ENCODE measurements at regions not wholly inside any gene's neighbourhood (a gene's known extent, or its start where the extent isn't known, plus 50 kb on each side); places are given as distances from the start of the nearest gene placed in this dataset.
"Not testable (repeated sequence)": the region's sequence is repeated elsewhere in the genome, so short reads cannot be mapped to it uniquely, and the experiment has no call there.

GRCh38 chr11:25483915-25484635, 847.9 kb upstream of the ANO3 start:
- H3K9me3 ChIP-seq = no peaks in the 10 kb centered on the region
- POLR2A ChIA-PET = no interaction called here
- WGBS (ENCODE audit: missing lambda C conversion rate) = 15% methylated on average over 5 of the region's 5 CpGs
- H3K4me3 ChIP-seq = no peak overlapping the region
- no peak overlapping the region for H3K4me2 ChIP-seq
- ATAC-seq (no peak), FAIRE-seq (no peak), DNase-seq (ENCODE audit: low read depth in 1 of 2, low spot score in 1 of 2) (no peak)
- no peak overlapping the region for H3K27ac ChIP-seq
- CTCF ChIA-PET = no interaction called here
- H3K4me1 ChIP-seq = no peaks in the 10 kb centered on the region
- TF ChIP-seq EHF (CRISPR knock-in tag; IDR thresholded peaks at IDR 0.05) (no peak), BHLHE40 (IDR thresholded peaks at IDR 0.05; ENCODE audit: low read depth, low read length) (no peak), KDM5A (IDR thresholded peaks at IDR 0.05) (no peak), EHMT2 (IDR thresholded peaks at IDR 0.05; ENCODE audit: low read depth) (no peak), HOXB13 (CRISPR knock-in tag; IDR thresholded peaks at IDR 0.05; ENCODE audit: low read depth) (no peak), POLR2AphosphoS2 (conservative IDR thresholded peaks at IDR 0.05; ENCODE audit: low read length) (no peak)

DNA sequence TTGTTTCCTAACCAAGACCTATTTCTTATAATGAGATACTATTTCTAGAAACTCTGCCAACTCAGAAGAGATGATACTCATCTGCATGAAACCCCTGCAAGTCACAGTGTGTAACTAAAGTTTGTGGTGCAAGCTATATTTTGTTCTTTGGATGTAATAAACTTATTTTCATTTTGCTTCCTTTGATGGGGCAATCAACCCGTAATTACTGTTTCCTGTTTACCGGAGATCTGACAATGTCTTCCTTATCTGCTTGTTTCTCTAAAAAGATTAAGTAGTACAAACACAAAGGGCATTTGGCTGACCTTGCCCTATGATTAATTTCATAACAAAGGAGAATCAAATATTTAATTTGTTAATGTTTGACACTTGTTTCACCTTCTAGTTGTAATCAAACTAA, 846.6 kb upstream of the ANO3 start:
- ChIA-PET CTCF (no interaction called here), POLR2A (no interaction called here)
- no peak overlapping the region for H3K4me2 ChIP-seq
- H3K9me3 ChIP-seq = no peaks in the 10 kb centered on the region
- no peak for TF ChIP-seq SREBF2 (IDR thresholded peaks at IDR 0.05)
- no peak for TF ChIP-seq TP53 (CRISPR knock-in tag; IDR thresholded peaks at IDR 0.05)
- no peak for TF ChIP-seq NR3C1 (IDR thresholded peaks at IDR 0.05)
- no peak for TF ChIP-seq ZC3H11A (IDR thresholded peaks at IDR 0.05)
- TF ChIP-seq HDAC2 (IDR thresholded peaks at IDR 0.05) = no peak
- TF ChIP-seq JUN (IDR thresholded peaks at IDR 0.05) = no peak
- TF ChIP-seq FOSB (CRISPR knock-in tag; IDR thresholded peaks at IDR 0.05) = no peak
- no peak for TF ChIP-seq RNF2 (IDR thresholded peaks at IDR 0.05; ENCODE audit: borderline replicate concordance, low read depth)
- no peak for TF ChIP-seq HMGXB4 (CRISPR knock-in tag; IDR thresholded peaks at IDR 0.05; ENCODE audit: borderline replicate concordance)
- TF ChIP-seq KDM1A (IDR thresholded peaks at IDR 0.05; ENCODE audit: low read depth) = no peak
- no peak for TF ChIP-seq CEBPB (IDR thresholded peaks at IDR 0.05)
- no peak for TF ChIP-seq HES2 (IDR thresholded peaks at IDR 0.05)
- ATAC-seq (no peak), FAIRE-seq (no peak), DNase-seq (ENCODE audit: low read depth in 1 of 2, low spot score in 1 of 2) (no peak)
- no peak overlapping the region for H3K4me3 ChIP-seq
- H3K4me1 ChIP-seq = no peaks in the 10 kb centered on the region
- H3K27ac ChIP-seq = no peak overlapping the region
- 6% methylated on average over 2 of the region's 2 CpGs for WGBS (ENCODE audit: missing lambda C conversion rate)

GRCh38 chr11:25486338-25486737, 845.6 kb upstream of the ANO3 start:
- H3K4me3 ChIP-seq; H3K9me3 ChIP-seq; FAIRE-seq; POLR2A ChIA-PET; DNase-seq (ENCODE audit: low read depth in 1 of 2, low spot score in 1 of 2); ATAC-seq; CTCF ChIA-PET; H3K4me2 ChIP-seq; H3K27ac ChIP-seq; H3K4me1 ChIP-seq: not testable (repeated sequence)
- 45% methylated on average over 8 of the region's 8 CpGs for WGBS (ENCODE audit: missing lambda C conversion rate)

- POLR2A ChIA-PET; H3K4me3 ChIP-seq; ATAC-seq; H3K4me1 ChIP-seq; H3K9me3 ChIP-seq; H3K27ac ChIP-seq; DNase-seq (ENCODE audit: low read depth in 1 of 2, low spot score in 1 of 2); FAIRE-seq; CTCF ChIA-PET; H3K4me2 ChIP-seq: not testable (repeated sequence)
- WGBS (ENCODE audit: missing lambda C conversion rate) = 29% methylated on average over 4 of the region's 5 CpGs
Measured at GRCh38 chr11:25488176-25488575, 843.8 kb upstream of the ANO3 start.

- H3K4me1 ChIP-seq; H3K9me3 ChIP-seq; CTCF ChIA-PET; DNase-seq (ENCODE audit: low read depth in 1 of 2, low spot score in 1 of 2); H3K4me3 ChIP-seq; H3K27ac ChIP-seq; ATAC-seq; POLR2A ChIA-PET; H3K4me2 ChIP-seq; FAIRE-seq: not testable (repeated sequence)
- 3% methylated on average over 4 of the region's 7 CpGs for WGBS (ENCODE audit: missing lambda C conversion rate)
Measured at GRCh38 chr11:25501426-25501825, 830.5 kb upstream of the ANO3 start.

Data from A549 (cell line).